ENCODE measurements at regions not wholly inside any gene's neighbourhood (a gene's known extent, or its start where the extent isn't known, plus 50 kb on each side); places are given as distances from the start of the nearest gene placed in this dataset.

DNA sequence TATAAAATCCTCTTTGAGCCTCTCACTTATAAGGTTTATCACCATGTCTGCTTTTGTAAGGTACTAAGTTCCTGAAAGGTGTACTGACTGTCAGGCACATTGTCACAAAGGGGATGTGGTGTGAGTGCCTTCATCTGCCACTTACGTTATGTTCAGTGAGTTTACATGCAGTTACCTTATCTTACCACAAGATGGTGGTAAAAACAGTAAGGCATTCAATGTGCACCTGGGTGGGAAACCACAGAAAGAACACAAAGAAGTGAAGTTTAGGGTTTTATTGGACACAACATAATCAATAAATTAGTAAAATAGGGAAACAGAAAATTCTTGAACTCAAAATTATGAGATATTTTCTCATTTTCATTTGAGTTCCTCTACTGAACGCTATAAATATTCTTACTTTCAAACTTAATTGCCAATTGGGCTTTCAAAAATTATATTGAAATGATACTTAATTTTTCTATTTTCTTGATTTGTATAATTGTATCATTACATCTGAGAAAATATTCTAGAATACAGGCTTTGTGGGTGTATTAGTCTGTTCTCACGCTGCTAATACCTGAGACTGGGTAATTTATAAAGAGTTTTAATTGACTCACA, 650.8 kb downstream of the PCDH7 start:
- peak; percentile 9 to 57 (median 57) for DNase-seq
- no peaks in the 10 kb centered on the region for H3K36me3 ChIP-seq (ENCODE audit: control insufficient read depth in 4 of 4, insufficient read depth in 4 of 4, low read length in 3 of 4)

GRCh38 chr4:31374256-31374960, 654.2 kb downstream of the PCDH7 start:
- no CpG with 5 or more reads among the region's 3 CpGs for WGBS (ENCODE audit: insufficient coverage)
- ChIA-PET POLR2A (no interaction called here), CTCF (no interaction called here)
- Histone ChIP-seq H3K27ac (ENCODE audit: insufficient read depth in 1 of 2, low read depth in 1 of 2, low read length in 2 of 2, poor library complexity in 1 of 2, severe bottlenecking in 2 of 2) (no peak overlapping the region), H3K36me3 (ENCODE audit: control insufficient read depth in 4 of 4, insufficient read depth in 4 of 4, low read length in 3 of 4) (no peaks in the 10 kb centered on the region), H3K27me3 (replicated peaks in 2 of 5; ENCODE audit: control insufficient read depth in 4 of 5, insufficient read depth in 5 of 5, low read length in 4 of 5) (no peaks in the 10 kb centered on the region), H3K4me1 (ENCODE audit: control extremely low read depth in 1 of 4, control insufficient read depth in 4 of 4, insufficient read depth in 4 of 4, low read length in 3 of 4) (peaks cover 0 to 4% (median 1%) of the 10 kb centered on the region in 4 experiments), H3K9me3 (ENCODE audit: control extremely low read depth in 1 of 5, control insufficient read depth in 4 of 5, insufficient read depth in 2 of 5, low read depth in 1 of 5, low read length in 4 of 5) (no peaks in the 10 kb centered on the region), H3K4me3 (ENCODE audit: control insufficient read depth in 1 of 7, extremely low read depth in 1 of 7, insufficient read depth in 4 of 7, low read depth in 2 of 7, low read length in 6 of 7) (no peak overlapping the region)
- DNase-seq = no peak

More for the DNA sequence above, 650.8 kb downstream of the PCDH7 start:
- POLR2A ChIA-PET = no interaction called here
- H3K4me3 ChIP-seq (ENCODE audit: control insufficient read depth in 1 of 7, extremely low read depth in 1 of 7, insufficient read depth in 4 of 7, low read depth in 2 of 7, low read length in 6 of 7) = no peak overlapping the region
- CTCF ChIA-PET = no interaction called here
- WGBS (ENCODE audit: insufficient coverage) = no CpG with 5 or more reads among the region's 3 CpGs
- H3K9me3 ChIP-seq (ENCODE audit: control extremely low read depth in 1 of 5, control insufficient read depth in 4 of 5, insufficient read depth in 2 of 5, low read depth in 1 of 5, low read length in 4 of 5) = no peaks in the 10 kb centered on the region
- no peak overlapping the region for H3K27ac ChIP-seq (ENCODE audit: insufficient read depth in 1 of 2, low read depth in 1 of 2, low read length in 2 of 2, poor library complexity in 1 of 2, severe bottlenecking in 2 of 2)
- no peaks in the 10 kb centered on the region for H3K27me3 ChIP-seq (replicated peaks in 2 of 5; ENCODE audit: control insufficient read depth in 4 of 5, insufficient read depth in 5 of 5, low read length in 4 of 5)
- peaks cover 0 to 4% (median 1%) of the 10 kb centered on the region in 4 experiments for H3K4me1 ChIP-seq (ENCODE audit: control extremely low read depth in 1 of 4, control insufficient read depth in 4 of 4, insufficient read depth in 4 of 4, low read length in 3 of 4)

DNA sequence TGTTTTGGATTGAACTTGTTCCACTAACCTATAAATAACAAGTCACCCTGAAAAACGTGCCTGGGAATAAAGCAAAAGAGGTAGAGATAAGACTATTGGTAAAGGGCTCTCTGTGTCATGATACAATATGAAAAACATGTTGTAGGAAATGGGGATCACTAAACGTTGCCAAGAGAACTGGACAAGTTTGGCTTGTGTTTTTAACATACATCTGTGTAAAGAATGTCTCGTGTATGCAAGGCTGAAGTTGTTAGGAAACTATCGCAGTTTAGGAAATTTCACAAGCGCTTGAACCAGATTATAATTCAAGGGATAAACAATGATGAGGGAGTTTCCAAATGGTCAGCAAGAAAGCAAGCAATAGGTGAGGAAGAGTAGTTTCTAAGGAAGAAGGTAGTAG, 655.8 kb downstream of the PCDH7 start:
- H3K27me3 ChIP-seq (replicated peaks in 2 of 5; ENCODE audit: control insufficient read depth in 4 of 5, insufficient read depth in 5 of 5, low read length in 4 of 5) = no peaks in the 10 kb centered on the region
- no peak for DNase-seq
- CTCF ChIA-PET = no interaction called here

GRCh38 chr4:31379364-31379763, 659.2 kb downstream of the PCDH7 start:
- Histone ChIP-seq H3K36me3 (ENCODE audit: control insufficient read depth in 4 of 4, insufficient read depth in 4 of 4, low read length in 3 of 4) (no peaks in the 10 kb centered on the region), H3K4me1 (ENCODE audit: control extremely low read depth in 1 of 4, control insufficient read depth in 4 of 4, insufficient read depth in 4 of 4, low read length in 3 of 4) (no peaks in the 10 kb centered on the region), H3K4me3 (ENCODE audit: control insufficient read depth in 1 of 7, extremely low read depth in 1 of 7, insufficient read depth in 4 of 7, low read depth in 2 of 7, low read length in 6 of 7) (no peak overlapping the region), H3K27me3 (replicated peaks in 2 of 5; ENCODE audit: control insufficient read depth in 4 of 5, insufficient read depth in 5 of 5, low read length in 4 of 5) (no peaks in the 10 kb centered on the region), H3K27ac (ENCODE audit: insufficient read depth in 1 of 2, low read depth in 1 of 2, low read length in 2 of 2, poor library complexity in 1 of 2, severe bottlenecking in 2 of 2) (no peak overlapping the region), H3K9me3 (ENCODE audit: control extremely low read depth in 1 of 5, control insufficient read depth in 4 of 5, insufficient read depth in 2 of 5, low read depth in 1 of 5, low read length in 4 of 5) (no peaks in the 10 kb centered on the region)
- CTCF ChIA-PET = no interaction called here
- 95% methylated on average over 2 of the region's 2 CpGs for WGBS (ENCODE audit: insufficient coverage)
- DNase-seq = no peak
- POLR2A ChIA-PET = no interaction called here

More for the DNA sequence above, 655.8 kb downstream of the PCDH7 start:
- POLR2A ChIA-PET = no interaction called here
- 84% methylated on average over 5 of the region's 5 CpGs for WGBS (ENCODE audit: insufficient coverage)
- Histone ChIP-seq H3K36me3 (ENCODE audit: control insufficient read depth in 4 of 4, insufficient read depth in 4 of 4, low read length in 3 of 4) (no peaks in the 10 kb centered on the region), H3K27ac (ENCODE audit: insufficient read depth in 1 of 2, low read depth in 1 of 2, low read length in 2 of 2, poor library complexity in 1 of 2, severe bottlenecking in 2 of 2) (no peak overlapping the region), H3K9me3 (ENCODE audit: control extremely low read depth in 1 of 5, control insufficient read depth in 4 of 5, insufficient read depth in 2 of 5, low read depth in 1 of 5, low read length in 4 of 5) (no peaks in the 10 kb centered on the region), H3K4me1 (ENCODE audit: control extremely low read depth in 1 of 4, control insufficient read depth in 4 of 4, insufficient read depth in 4 of 4, low read length in 3 of 4) (peaks cover 0 to 4% (median 1%) of the 10 kb centered on the region in 4 experiments), H3K4me3 (ENCODE audit: control insufficient read depth in 1 of 7, extremely low read depth in 1 of 7, insufficient read depth in 4 of 7, low read depth in 2 of 7, low read length in 6 of 7) (no peak overlapping the region)

DNA sequence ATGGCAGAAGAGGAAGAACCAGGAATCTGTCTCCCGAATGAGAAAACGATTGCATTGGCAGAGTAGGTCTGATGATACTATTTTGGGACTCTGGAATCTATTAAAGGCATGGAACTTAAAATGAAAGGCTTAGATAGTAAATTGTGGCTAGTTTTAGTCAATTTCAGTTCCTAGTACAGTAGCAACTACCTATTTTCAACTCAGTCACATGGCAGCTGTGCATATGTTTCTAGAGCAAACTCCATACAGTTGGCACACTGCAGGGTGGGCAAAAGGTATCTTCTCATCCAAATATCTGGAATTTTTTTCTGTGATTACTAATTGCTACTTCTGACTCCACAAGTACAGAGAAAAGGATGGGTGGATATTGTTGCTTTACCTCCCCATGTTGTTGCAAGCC, 663.6 kb downstream of the PCDH7 start:
- no peak overlapping the region for H3K4me3 ChIP-seq (ENCODE audit: control insufficient read depth in 1 of 7, extremely low read depth in 1 of 7, insufficient read depth in 4 of 7, low read depth in 2 of 7, low read length in 6 of 7)
- no peak overlapping the region for H3K27ac ChIP-seq (ENCODE audit: insufficient read depth in 1 of 2, low read depth in 1 of 2, low read length in 2 of 2, poor library complexity in 1 of 2, severe bottlenecking in 2 of 2)
- no peaks in the 10 kb centered on the region for H3K27me3 ChIP-seq (replicated peaks in 2 of 5; ENCODE audit: control insufficient read depth in 4 of 5, insufficient read depth in 5 of 5, low read length in 4 of 5)
- H3K36me3 ChIP-seq (ENCODE audit: control insufficient read depth in 4 of 4, insufficient read depth in 4 of 4, low read length in 3 of 4) = no peaks in the 10 kb centered on the region
- ChIA-PET CTCF (no interaction called here), POLR2A (no interaction called here)
- H3K9me3 ChIP-seq (ENCODE audit: control extremely low read depth in 1 of 5, control insufficient read depth in 4 of 5, insufficient read depth in 2 of 5, low read depth in 1 of 5, low read length in 4 of 5) = no peaks in the 10 kb centered on the region
- WGBS (ENCODE audit: insufficient coverage) = no CpG with 5 or more reads among the region's 2 CpGs
- DNase-seq = no peak
- H3K4me1 ChIP-seq (ENCODE audit: control extremely low read depth in 1 of 4, control insufficient read depth in 4 of 4, insufficient read depth in 4 of 4, low read length in 3 of 4) = no peaks in the 10 kb centered on the region

GRCh38 chr4:31390849-31391248, 670.7 kb downstream of the PCDH7 start:
- ChIA-PET POLR2A (no interaction called here), CTCF (no interaction called here)
- Histone ChIP-seq H3K36me3 (ENCODE audit: control insufficient read depth in 4 of 4, insufficient read depth in 4 of 4, low read length in 3 of 4) (no peaks in the 10 kb centered on the region), H3K9me3 (ENCODE audit: control extremely low read depth in 1 of 5, control insufficient read depth in 4 of 5, insufficient read depth in 2 of 5, low read depth in 1 of 5, low read length in 4 of 5) (peaks cover 0 to 2% (median 0%) of the 10 kb centered on the region in 5 experiments), H3K27ac (ENCODE audit: insufficient read depth in 1 of 2, low read depth in 1 of 2, low read length in 2 of 2, poor library complexity in 1 of 2, severe bottlenecking in 2 of 2) (no peak overlapping the region), H3K27me3 (replicated peaks in 2 of 5; ENCODE audit: control insufficient read depth in 4 of 5, insufficient read depth in 5 of 5, low read length in 4 of 5) (no peaks in the 10 kb centered on the region), H3K4me1 (ENCODE audit: control extremely low read depth in 1 of 4, control insufficient read depth in 4 of 4, insufficient read depth in 4 of 4, low read length in 3 of 4) (no peaks in the 10 kb centered on the region), H3K4me3 (ENCODE audit: control insufficient read depth in 1 of 7, extremely low read depth in 1 of 7, insufficient read depth in 4 of 7, low read depth in 2 of 7, low read length in 6 of 7) (no peak overlapping the region)
- DNase-seq = no peak

DNA sequence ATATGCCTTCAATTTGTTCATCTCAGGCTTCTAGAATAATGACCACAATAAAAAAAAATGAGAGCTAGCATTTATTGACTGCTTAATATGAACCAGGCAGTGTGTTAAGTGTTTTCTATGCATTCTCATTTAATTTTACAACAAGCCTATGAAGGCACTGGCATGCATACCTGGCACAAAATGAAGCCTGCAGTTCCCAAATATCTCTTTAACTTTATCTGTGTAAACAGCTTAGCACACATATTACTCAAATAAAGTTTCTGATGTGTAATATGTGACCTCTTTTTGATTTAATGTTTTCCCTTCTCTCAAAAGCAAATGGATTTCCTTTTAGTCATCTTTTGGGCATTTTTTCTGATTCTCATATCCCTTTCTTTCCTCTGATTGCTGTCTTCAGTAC, 671.8 kb downstream of the PCDH7 start:
- CTCF ChIA-PET = no interaction called here
- DNase-seq = no peak
- no peaks in the 10 kb centered on the region for H3K4me1 ChIP-seq (ENCODE audit: control extremely low read depth in 1 of 4, control insufficient read depth in 4 of 4, insufficient read depth in 4 of 4, low read length in 3 of 4)
- no peak overlapping the region for H3K4me3 ChIP-seq (ENCODE audit: control insufficient read depth in 1 of 7, extremely low read depth in 1 of 7, insufficient read depth in 4 of 7, low read depth in 2 of 7, low read length in 6 of 7)
- peaks cover 0 to 2% (median 0%) of the 10 kb centered on the region in 5 experiments for H3K9me3 ChIP-seq (ENCODE audit: control extremely low read depth in 1 of 5, control insufficient read depth in 4 of 5, insufficient read depth in 2 of 5, low read depth in 1 of 5, low read length in 4 of 5)
- H3K27ac ChIP-seq (ENCODE audit: insufficient read depth in 1 of 2, low read depth in 1 of 2, low read length in 2 of 2, poor library complexity in 1 of 2, severe bottlenecking in 2 of 2) = no peak overlapping the region
- no peaks in the 10 kb centered on the region for H3K27me3 ChIP-seq (replicated peaks in 2 of 5; ENCODE audit: control insufficient read depth in 4 of 5, insufficient read depth in 5 of 5, low read length in 4 of 5)
- no peaks in the 10 kb centered on the region for H3K36me3 ChIP-seq (ENCODE audit: control insufficient read depth in 4 of 4, insufficient read depth in 4 of 4, low read length in 3 of 4)
- POLR2A ChIA-PET = no interaction called here

Measured in common myeloid progenitor, CD34-positive (primary cell).